ENCODE measurements at regions not wholly inside any gene's neighbourhood (a gene's known extent, or its start where the extent isn't known, plus 50 kb on each side); places are given as distances from the start of the nearest gene placed in this dataset.

DNA sequence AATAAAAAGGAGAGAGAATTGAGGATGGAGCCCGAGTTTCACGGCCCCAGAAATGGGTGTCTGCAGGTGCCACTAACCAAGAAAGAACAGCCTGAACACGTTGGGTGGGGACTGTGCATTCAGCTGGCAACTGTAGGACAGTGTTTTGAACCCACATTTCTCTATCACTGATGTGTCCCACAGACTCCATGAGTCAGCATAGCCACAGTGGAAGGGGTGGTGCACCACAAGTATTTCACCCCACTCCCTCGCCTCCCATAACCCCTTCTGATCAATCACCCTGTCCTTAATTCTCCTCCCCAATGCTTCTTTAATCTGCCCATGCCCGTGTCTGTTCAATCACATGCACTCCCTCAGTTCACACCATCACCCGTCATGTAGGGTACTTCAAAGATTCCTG is 291.5 kb downstream of the ZNF516 start:
- FAIRE-seq (peak; percentile 56), DNase-seq (ENCODE audit: insufficient read length, low spot score) (no peak)
- TF ChIP-seq, protein P1, sequence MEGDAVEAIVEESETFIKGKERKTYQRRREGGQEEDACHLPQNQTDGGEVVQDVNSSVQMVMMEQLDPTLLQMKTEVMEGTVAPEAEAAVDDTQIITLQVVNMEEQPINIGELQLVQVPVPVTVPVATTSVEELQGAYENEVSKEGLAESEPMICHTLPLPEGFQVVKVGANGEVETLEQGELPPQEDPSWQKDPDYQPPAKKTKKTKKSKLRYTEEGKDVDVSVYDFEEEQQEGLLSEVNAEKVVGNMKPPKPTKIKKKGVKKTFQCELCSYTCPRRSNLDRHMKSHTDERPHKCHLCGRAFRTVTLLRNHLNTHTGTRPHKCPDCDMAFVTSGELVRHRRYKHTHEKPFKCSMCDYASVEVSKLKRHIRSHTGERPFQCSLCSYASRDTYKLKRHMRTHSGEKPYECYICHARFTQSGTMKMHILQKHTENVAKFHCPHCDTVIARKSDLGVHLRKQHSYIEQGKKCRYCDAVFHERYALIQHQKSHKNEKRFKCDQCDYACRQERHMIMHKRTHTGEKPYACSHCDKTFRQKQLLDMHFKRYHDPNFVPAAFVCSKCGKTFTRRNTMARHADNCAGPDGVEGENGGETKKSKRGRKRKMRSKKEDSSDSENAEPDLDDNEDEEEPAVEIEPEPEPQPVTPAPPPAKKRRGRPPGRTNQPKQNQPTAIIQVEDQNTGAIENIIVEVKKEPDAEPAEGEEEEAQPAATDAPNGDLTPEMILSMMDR (IDR thresholded peaks at IDR 0.05; ENCODE audit: insufficient read depth, missing control alignments) = no peak

DNA sequence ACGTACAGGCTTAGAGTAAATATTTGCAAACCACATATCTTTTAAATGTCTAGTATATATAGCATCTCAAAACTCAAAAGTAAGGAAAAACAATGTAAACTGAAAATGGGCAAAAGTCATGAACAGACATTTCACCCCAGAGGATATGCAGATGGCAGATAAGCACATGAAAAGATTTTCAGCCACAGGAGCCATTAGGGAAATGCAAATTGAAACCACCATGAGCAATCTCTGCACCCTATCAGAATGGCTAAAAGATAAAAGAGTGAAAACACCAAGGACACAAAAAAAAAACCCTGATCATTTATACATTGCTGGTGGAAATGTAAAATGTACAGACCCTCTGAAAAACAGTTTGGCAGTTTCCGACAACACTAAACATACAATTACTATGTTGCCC is 292.7 kb downstream of the ZNF516 start:
- TF ChIP-seq, protein P1 (IDR thresholded peaks at IDR 0.05; ENCODE audit: insufficient read depth, missing control alignments) = no peak
- no peak for FAIRE-seq
- DNase-seq (ENCODE audit: insufficient read length, low spot score) = no peak

DNA sequence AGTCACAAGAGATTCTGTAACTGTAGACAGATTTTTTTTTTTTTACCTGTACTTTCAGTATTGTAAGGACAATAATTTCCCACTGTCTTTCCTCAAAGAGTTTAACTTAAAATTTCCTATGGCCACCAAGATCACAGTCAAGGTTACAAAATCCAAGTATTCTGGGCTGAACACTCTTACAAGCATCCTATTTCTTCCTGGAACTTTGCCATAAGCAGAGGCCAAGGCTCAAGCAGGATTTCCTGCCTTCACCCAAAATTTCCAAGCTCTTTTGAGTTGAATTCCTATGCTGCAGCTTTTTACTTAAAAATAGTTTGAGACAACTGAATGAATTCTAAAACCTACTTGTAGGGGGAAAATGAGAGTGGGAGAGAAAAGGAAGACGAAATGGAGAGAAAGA is 299.4 kb downstream of the ZNF516 start:
- TF ChIP-seq, protein P1 (IDR thresholded peaks at IDR 0.05; ENCODE audit: insufficient read depth, missing control alignments) = no peak
- no peak for DNase-seq (ENCODE audit: insufficient read length, low spot score)
- no peak for FAIRE-seq

DNA sequence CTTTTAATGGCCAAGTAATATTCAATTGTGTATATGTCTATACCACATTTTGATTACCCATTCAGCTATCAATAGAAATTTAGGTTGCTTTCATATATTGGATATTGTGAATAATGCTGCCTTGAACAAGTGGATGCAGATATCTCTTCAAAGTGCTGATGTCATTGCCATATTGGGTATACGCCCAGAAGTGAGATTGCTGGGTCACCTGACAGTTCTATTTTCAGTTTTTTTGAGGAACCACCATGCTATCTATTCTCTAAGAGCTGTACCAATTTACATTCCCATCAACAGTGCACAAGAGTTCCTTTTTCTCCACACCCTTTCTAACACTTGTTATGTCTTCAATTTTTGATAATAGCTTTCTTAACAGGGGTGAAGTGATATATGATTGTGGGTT is 306.9 kb downstream of the ZNF516 start:
- DNase-seq (ENCODE audit: insufficient read length, low spot score) (no peak), FAIRE-seq (no peak)
- TF ChIP-seq, protein P1 (IDR thresholded peaks at IDR 0.05; ENCODE audit: insufficient read depth, missing control alignments) = no peak

DNA sequence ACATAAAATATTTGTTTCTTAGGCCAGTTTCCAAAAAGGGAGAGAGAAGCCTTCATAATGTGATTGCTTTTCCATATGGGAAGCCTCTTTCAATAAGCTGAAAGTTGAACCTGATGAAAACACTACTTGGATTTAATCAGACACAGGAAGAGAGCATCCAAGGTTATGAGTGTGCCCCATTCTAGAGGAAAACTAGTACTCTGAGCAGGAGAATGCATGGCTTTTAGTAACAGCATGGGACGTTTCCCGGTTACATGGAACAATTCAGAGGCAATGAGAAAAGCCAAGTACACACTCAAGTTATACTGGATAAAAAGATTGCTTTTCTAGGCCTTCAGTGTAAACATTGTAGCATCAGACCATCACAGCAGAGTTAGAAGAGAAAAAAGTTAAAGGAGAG is 315.8 kb downstream of the ZNF516 start:
- TF ChIP-seq, protein P1 (IDR thresholded peaks at IDR 0.05; ENCODE audit: insufficient read depth, missing control alignments) = no peak
- no peak for DNase-seq (ENCODE audit: insufficient read length, low spot score)
- no peak for FAIRE-seq

DNA sequence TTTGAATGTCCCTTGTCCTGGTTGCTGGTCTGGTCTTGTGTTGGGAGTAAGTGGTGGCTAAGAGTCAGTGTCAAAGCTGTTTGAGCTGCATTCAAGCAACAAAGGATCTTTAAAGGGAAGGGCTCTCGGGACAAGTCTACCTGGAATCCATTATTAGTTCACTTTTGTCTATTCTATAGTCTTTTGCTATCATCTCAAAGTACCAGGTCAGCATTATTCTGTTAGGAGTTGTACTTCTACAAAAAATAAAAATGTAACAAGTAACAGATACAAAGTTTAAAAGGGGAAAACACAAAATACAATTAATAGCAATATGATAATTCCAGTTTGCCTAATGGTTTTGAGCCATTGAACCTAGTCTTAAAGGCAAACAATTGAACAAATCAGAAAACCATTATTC is 317.9 kb downstream of the ZNF516 start:
- TF ChIP-seq, protein P1 (IDR thresholded peaks at IDR 0.05; ENCODE audit: insufficient read depth, missing control alignments) = no peak
- DNase-seq (ENCODE audit: insufficient read length, low spot score) (no peak), FAIRE-seq (no peak)

DNA sequence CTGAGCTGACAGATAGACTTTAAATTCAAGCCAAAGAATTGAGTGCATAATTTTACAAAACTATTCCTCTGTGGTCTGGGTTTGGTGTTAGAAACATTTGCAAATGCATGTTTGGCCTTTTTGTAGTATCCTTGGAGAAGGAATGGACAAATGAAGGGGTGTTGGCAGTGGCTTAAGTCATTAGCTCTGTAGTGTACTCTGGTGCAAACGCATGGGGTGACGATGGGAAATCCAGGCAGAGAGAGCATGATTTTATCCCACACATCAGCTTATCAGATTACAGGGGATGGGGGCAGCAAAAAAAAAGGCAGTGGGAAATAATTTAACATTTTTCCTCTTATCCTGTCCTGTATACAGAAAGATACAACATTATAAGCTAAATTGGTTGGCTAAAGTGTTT is 320.6 kb downstream of the ZNF516 start:
- TF ChIP-seq, protein P1 (IDR thresholded peaks at IDR 0.05; ENCODE audit: insufficient read depth, missing control alignments) = no peak
- DNase-seq (ENCODE audit: insufficient read length, low spot score) = no peak
- FAIRE-seq = peak; percentile 95
